ENCODE measurements at regions not wholly inside any gene's neighbourhood (a gene's known extent, or its start where the extent isn't known, plus 50 kb on each side); places are given as distances from the start of the nearest gene placed in this dataset.

- Mint-ChIP-seq H3K4me1 (ENCODE audit: unreplicated experiment) (no peaks in the 10 kb centered on the region), H3K4me3 (no peak overlapping the region), H3K36me3 (no peaks in the 10 kb centered on the region), H3K27ac (no peak overlapping the region), H3K27me3 (no peaks in the 10 kb centered on the region), H3K9me3 (peaks cover 5% of the 10 kb centered on the region)
- no peak for TF ChIP-seq CTCF (conservative IDR thresholded peaks at IDR 0.05)
- DNase-seq (ENCODE audit: extremely low spot score, unreplicated experiment): no peak
These were observed 2038.9 kb upstream of the ADGRL3 start for GRCh38 chr4:59161249-59161648.

- no peak for DNase-seq (ENCODE audit: extremely low spot score, unreplicated experiment)
- Mint-ChIP-seq H3K27ac (no peak overlapping the region), H3K4me3 (no peak overlapping the region), H3K36me3 (no peaks in the 10 kb centered on the region), H3K9me3 (no peaks in the 10 kb centered on the region), H3K4me1 (ENCODE audit: unreplicated experiment) (no peaks in the 10 kb centered on the region), H3K27me3 (no peaks in the 10 kb centered on the region)
- TF ChIP-seq CTCF (conservative IDR thresholded peaks at IDR 0.05): no peak
These were observed 2024.5 kb upstream of the ADGRL3 start for GRCh38 chr4:59175617-59176016.

- no peak overlapping the region for H3K27ac Mint-ChIP-seq
- TF ChIP-seq CTCF (conservative IDR thresholded peaks at IDR 0.05): no peak
- no peak overlapping the region for H3K4me3 Mint-ChIP-seq
- no peak for DNase-seq (ENCODE audit: extremely low spot score, unreplicated experiment)
- H3K36me3 Mint-ChIP-seq: no peaks in the 10 kb centered on the region
- no peaks in the 10 kb centered on the region for H3K4me1 Mint-ChIP-seq (ENCODE audit: unreplicated experiment)
- peaks cover 5% of the 10 kb centered on the region for H3K9me3 Mint-ChIP-seq
- no peaks in the 10 kb centered on the region for H3K27me3 Mint-ChIP-seq
These were observed 2020.8 kb upstream of the ADGRL3 start for GRCh38 chr4:59179372-59179771.

GRCh38 chr4:59180161-59180560 lies 2020.0 kb upstream of the ADGRL3 start:
- H3K4me3 Mint-ChIP-seq: no peak overlapping the region
- TF ChIP-seq CTCF (conservative IDR thresholded peaks at IDR 0.05): no peak
- no peaks in the 10 kb centered on the region for H3K4me1 Mint-ChIP-seq (ENCODE audit: unreplicated experiment)
- no peak overlapping the region for H3K27ac Mint-ChIP-seq
- H3K9me3 Mint-ChIP-seq: peaks cover 5% of the 10 kb centered on the region
- H3K36me3 Mint-ChIP-seq: no peaks in the 10 kb centered on the region
- no peak for DNase-seq (ENCODE audit: extremely low spot score, unreplicated experiment)
- no peaks in the 10 kb centered on the region for H3K27me3 Mint-ChIP-seq

- Mint-ChIP-seq H3K27ac (no peak overlapping the region), H3K9me3 (peaks cover 5% of the 10 kb centered on the region), H3K4me1 (ENCODE audit: unreplicated experiment) (no peaks in the 10 kb centered on the region), H3K4me3 (no peak overlapping the region), H3K36me3 (no peaks in the 10 kb centered on the region), H3K27me3 (no peaks in the 10 kb centered on the region)
- DNase-seq (ENCODE audit: extremely low spot score, unreplicated experiment): no peak
- no peak for TF ChIP-seq CTCF (conservative IDR thresholded peaks at IDR 0.05)
These were observed 2019.2 kb upstream of the ADGRL3 start for GRCh38 chr4:59180969-59181368.

GRCh38 chr4:59195839-59196238 lies 2004.3 kb upstream of the ADGRL3 start:
- no peak for TF ChIP-seq CTCF (conservative IDR thresholded peaks at IDR 0.05)
- DNase-seq (ENCODE audit: extremely low spot score, unreplicated experiment): no peak
- no peak overlapping the region for H3K27ac Mint-ChIP-seq
- H3K27me3 Mint-ChIP-seq: no peaks in the 10 kb centered on the region
- no peaks in the 10 kb centered on the region for H3K36me3 Mint-ChIP-seq
- peaks cover 10% of the 10 kb centered on the region for H3K4me1 Mint-ChIP-seq (ENCODE audit: unreplicated experiment)
- H3K4me3 Mint-ChIP-seq: no peak overlapping the region
- H3K9me3 Mint-ChIP-seq: peaks cover 9% of the 10 kb centered on the region

All from type B pancreatic cell (in vitro differentiated cells).